GM18505 (cell line): ENCODE measurements at regions not wholly inside any gene's neighbourhood (a gene's known extent, or its start where the extent isn't known, plus 50 kb on each side); places are given as distances from the start of the nearest gene placed in this dataset.

Experiments
- ATAC-seq: cut with Tn5 transposase; IDR thresholded peaks from one replicate; pipeline ENCODE4 v1.9.1; 2021; ENCODE audit not compliant: unreplicated experiment
- POLR2A ChIP-seq: IDR thresholded peaks from 4 replicates; pipeline ENCODE4 v1.6.1; 2011; ENCODE audit warnings: borderline replicate concordance; ENCODE audit not compliant: insufficient read depth, insufficient read length; ENCODE audit errors: extremely low read depth

DNA sequence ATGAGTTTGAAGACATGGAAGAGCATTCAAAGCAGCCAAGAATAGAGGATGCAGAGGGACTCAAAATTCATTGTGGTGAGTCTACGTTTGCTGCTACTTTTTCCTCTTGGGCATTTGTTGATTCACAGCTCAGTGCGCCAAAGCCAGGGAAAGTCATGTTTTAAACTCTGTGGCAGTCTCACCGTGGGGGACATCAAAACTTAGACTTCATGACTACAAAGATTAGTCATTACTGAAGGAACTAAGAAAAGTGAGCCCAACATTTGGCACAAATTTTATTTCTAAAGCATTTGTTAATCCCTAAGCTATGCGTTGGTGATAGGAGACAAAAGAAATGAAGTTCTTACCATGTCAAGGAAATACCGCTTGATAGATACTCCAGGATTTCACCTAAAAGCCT is 73.7 kb upstream of the MTAP start:
- no peak for ATAC-seq
- no peak for TF ChIP-seq POLR2A

DNA sequence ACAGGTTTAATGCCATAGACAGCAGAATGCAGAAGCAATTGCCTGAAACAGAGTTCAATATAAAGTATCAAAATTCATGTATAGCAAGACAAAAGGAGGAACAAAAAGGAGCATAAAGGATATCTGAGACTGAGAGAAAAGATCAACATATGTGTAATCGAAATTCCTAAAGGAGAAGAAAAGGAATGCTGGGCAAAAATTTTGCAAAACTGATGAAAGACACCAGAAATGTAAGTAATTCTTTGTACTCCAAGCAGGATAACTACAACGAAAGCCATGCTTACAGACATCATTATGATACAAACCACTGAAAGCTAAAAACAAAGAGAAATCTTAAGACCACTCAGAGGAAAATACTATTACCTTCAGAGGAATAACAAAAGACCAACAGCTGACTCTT is 72.8 kb upstream of the MTAP start:
- no peak for TF ChIP-seq POLR2A
- no peak for ATAC-seq

DNA sequence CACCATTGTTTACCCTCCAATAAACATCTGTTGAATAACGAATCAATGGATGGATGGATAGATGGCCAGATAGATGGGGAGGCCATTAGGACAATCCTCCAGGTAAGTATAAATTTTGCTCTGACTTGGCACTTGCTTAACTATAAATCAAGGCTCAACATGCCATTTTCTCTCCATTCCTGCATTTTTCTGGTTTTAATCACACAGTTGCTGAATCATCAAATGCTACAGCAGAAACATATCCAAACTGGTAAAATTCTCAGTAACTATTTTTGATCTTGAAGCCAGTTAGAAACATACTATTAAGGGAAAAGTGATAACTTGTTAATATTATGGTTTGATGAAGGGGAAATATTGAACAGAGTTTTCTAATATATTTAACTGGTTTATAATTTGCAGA is 71.5 kb upstream of the MTAP start:
- no peak for TF ChIP-seq POLR2A
- ATAC-seq: no peak

DNA sequence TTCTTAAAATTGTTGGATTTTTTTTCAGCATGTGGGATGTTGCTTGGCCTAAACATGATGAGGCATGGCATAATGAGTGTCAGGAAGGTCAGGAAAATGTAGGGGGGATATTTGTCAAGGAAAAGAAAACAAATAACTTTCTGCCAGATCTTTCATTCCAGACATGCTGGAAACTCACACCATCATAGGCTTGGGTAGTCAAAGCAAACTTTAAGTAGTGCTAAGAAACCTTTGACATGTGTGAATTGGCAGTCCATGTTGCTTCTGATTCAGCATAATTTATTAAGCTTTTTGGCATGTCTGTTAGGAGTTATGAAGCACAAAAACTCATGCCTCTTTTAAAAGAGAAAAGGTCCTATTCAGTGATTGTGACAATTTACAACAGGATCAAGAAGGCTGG is 61.3 kb upstream of the MTAP start:
- no peak for ATAC-seq
- TF ChIP-seq POLR2A: no peak

DNA sequence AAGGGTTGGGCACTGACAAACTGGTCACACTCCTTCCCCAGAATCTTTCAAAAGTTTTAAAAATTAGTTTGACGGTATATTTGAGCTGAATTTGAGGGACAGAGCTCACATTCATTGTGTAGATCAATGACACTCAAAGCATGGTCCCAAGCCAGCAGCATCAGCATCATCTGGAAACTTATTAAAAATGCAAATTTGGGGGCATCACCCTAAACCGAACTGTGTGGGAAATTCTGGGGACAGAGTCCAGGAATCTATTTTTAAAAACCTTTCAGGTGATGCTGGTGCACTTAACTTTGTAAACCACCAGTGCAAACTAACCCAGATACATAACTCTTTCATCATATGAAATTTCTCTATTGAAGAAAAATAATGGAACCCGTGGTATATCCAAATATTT is 58.1 kb upstream of the MTAP start:
- no peak for TF ChIP-seq POLR2A
- ATAC-seq: no peak

DNA sequence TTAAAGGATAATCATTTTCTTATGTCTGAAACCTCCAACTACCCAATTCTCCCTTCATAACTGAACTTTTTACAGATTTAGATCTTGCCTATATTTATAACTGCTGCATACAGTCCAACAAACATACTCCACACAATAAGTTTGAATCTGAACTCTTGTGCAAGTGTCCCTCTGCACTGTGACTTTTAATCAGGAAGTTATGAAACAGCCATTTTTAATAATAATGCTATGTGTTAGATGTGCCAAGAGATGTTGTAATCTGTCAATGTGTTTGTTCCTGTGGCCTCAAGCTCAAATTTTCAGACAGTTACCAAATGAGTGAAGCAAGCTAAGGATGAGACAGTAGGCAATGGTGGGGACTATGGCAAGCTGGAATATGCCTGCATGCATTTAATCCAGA is 57.6 kb upstream of the MTAP start:
- no peak for ATAC-seq
- no peak for TF ChIP-seq POLR2A

DNA sequence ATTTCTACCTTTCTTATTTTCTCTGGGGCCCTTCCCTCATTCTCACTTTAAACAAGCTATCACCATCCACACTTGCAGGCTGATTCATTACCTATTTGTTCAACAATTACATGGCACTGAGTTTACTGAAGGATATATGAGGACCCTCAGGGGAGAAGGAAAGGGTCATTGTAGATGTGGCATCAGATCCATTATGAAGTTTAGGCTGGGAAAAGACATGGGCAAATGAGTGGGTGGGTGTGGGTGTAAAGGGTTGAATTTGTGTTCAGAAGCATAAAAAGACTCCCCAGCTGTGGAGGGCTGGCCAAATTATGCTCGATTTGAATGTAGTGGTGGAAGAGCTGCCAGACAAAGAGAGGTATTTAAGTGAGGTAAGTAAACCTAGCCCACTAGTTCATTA is 55.9 kb upstream of the MTAP start:
- no peak for ATAC-seq
- no peak for TF ChIP-seq POLR2A

DNA sequence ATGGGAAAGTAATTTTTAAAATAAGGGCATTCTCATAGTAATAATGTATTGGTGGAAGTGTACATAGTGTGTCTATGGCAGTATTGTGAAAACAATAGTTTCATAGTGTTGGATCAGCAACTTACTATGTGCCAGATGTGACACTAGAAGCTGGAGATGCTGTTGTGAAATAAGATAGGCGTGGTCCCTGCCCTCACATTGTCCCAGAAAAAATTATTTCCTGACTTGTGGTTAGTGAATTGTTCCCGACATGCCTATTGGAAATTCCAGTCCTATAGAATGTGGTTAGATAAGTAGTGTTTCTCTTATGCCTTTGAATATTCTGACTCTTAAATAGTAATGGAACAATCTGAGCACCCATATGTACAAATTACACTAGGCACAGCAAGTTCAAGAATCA is 55.3 kb upstream of the MTAP start:
- ATAC-seq: no peak

DNA sequence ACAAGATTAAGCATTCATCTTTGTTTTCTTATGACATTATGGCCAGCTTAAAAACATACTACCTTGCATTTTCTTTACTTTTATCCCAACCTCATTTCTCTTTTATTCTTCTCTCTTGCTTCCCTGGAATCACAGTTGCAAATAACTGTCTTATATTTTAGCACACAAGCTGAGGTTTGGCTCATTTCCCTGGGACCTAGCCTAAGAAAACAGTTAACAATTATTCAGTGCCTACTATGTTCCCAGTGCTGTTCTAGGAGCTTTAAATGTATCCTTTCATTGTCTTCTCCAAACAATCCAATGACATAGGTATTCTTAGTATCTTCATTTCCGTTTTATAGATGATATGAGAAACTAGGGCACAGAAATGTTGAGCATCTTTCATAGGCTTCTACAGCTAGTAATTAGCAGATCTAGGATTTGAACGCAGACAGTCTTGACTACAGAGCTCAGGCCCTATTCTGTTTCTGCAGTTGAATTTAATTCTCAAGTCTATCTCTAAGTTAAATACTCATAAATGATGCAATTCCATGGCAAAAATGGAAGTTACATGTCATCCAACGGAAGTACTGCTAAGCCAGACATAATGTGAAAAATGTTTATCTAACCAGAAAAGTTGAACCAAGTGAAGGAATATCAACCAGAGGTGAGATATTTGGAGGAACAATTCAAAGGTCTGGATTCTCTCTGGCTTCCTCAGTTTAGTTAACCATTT is 52.3 kb upstream of the MTAP start:
- TF ChIP-seq POLR2A: no peak
- ATAC-seq: no peak

More for the DNA sequence above, 55.3 kb upstream of the MTAP start:
- no peak for TF ChIP-seq POLR2A

DNA sequence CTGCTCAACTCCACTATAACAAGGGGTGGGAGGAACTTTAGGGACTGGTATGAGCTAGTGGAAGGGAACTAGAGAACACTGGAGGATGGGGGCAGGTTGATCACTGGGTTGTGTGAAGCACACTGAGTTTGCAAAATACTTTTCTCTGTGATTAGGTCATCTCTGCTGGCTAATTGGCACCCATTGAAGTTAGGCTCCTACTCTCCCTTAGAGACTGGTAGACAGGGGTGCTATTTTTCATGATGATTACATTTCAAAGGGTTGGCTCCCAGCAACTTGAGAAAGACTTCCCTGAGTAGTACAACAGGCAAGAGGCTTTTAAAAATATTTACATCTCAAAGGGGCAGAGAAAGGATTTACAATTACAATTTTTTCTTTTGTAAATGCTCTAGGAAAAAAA is 50.4 kb upstream of the MTAP start:
- TF ChIP-seq POLR2A: no peak
- ATAC-seq: no peak
